ENCODE measurements at regions not wholly inside any gene's neighbourhood (a gene's known extent, or its start where the extent isn't known, plus 50 kb on each side); places are given as distances from the start of the nearest gene placed in this dataset.

GRCh38 chr16:51756447-51757123, 605.5 kb upstream of the SALL1 start:
- Mint-ChIP-seq H3K36me3 (no peaks in the 10 kb centered on the region), H3K9me3 (no peaks in the 10 kb centered on the region), H3K27ac (no peak overlapping the region), H3K4me3 (no peak overlapping the region), H3K4me1 (no peaks in the 10 kb centered on the region), H3K27me3 (ENCODE audit: low read depth in 2 of 2) (peaks cover 3 to 5% of the 10 kb centered on the region in 2 donors)
- ATAC-seq (no peak), DNase-seq (no peak)
- H3K36me3 ChIP-seq (ENCODE audit: control insufficient read depth, insufficient read depth, low read length), result no peaks in the 10 kb centered on the region
- TF ChIP-seq CTCF (IDR thresholded peaks at IDR 0.05), result no peak
- H3K4me1 ChIP-seq (ENCODE audit: control insufficient read depth, insufficient read depth, low read length), result no peaks in the 10 kb centered on the region
- H3K9me3 ChIP-seq (ENCODE audit: control insufficient read depth, insufficient read depth, low read length), result no peaks in the 10 kb centered on the region
- intact Hi-C loops (cut with micrococcal nuclease), result no loop called here
- no peaks in the 10 kb centered on the region for H3K27me3 ChIP-seq (ENCODE audit: control insufficient read depth, insufficient read depth, low read length)
- no peak overlapping the region for H3K27ac ChIP-seq (ENCODE audit: low read length)
- H3K4me3 ChIP-seq (ENCODE audit: low read length), result no peak overlapping the region
- 48% methylated on average over 14 of the region's 14 CpGs for WGBS (ENCODE audit: insufficient coverage)

DNA sequence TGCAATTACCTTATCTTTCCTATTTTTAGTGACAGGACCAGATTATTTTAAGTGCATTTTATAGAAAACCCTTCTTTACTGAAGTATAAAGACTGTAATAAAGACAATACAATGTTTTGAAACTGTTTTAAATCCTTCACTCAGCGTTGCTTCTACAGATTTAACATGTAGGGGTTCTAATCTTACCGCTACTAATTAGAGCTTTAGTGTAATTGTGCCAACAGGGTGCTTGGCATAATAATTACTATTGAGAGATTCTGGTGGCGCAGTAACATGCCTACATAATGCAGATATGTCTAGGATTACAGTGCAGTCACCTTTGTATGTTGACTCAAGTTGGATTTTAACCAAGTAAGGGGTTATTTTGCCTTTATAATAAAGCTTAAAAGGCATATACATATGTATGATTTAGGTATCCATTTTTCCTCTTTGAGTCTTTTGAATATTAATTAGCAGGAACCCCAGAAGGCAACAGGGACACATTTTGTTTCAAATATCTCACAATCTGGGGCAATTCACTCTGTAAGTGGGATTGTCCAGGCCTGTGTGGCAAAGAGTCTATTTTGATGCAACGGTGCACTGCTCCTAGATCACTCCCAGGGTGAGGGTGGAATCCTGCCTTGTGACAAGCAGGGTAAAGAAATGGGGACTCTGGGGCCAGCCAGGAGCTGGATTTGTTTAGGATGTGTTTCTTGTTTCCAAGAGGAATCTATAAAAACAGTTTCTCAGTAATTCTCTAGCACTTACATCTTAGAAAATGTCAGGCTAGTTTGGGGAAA, 604.7 kb upstream of the SALL1 start:
- H3K36me3 Mint-ChIP-seq, result no peaks in the 10 kb centered on the region
- Histone ChIP-seq H3K4me1 (ENCODE audit: control insufficient read depth, insufficient read depth, low read length) (no peaks in the 10 kb centered on the region), H3K27me3 (ENCODE audit: control insufficient read depth, insufficient read depth, low read length) (no peaks in the 10 kb centered on the region), H3K4me3 (ENCODE audit: low read length) (no peak overlapping the region), H3K27ac (ENCODE audit: low read length) (no peak overlapping the region), H3K9me3 (ENCODE audit: control insufficient read depth, insufficient read depth, low read length) (no peaks in the 10 kb centered on the region), H3K36me3 (ENCODE audit: control insufficient read depth, insufficient read depth, low read length) (no peaks in the 10 kb centered on the region)
- DNase-seq (no peak), ATAC-seq (no peak)
- H3K9me3 Mint-ChIP-seq, result peaks cover 2 to 3% of the 10 kb centered on the region in 2 donors
- no peak for TF ChIP-seq CTCF (IDR thresholded peaks at IDR 0.05)
- H3K4me3 Mint-ChIP-seq, result no peak overlapping the region
- peaks cover 0 to 5% of the 10 kb centered on the region in 2 donors for H3K27me3 Mint-ChIP-seq (ENCODE audit: low read depth in 2 of 2)
- H3K27ac Mint-ChIP-seq, result no peak overlapping the region
- 73% methylated on average over 4 of the region's 4 CpGs for WGBS (ENCODE audit: insufficient coverage)
- intact Hi-C loops (cut with micrococcal nuclease), result no loop called here
- no peaks in the 10 kb centered on the region for H3K4me1 Mint-ChIP-seq

DNA sequence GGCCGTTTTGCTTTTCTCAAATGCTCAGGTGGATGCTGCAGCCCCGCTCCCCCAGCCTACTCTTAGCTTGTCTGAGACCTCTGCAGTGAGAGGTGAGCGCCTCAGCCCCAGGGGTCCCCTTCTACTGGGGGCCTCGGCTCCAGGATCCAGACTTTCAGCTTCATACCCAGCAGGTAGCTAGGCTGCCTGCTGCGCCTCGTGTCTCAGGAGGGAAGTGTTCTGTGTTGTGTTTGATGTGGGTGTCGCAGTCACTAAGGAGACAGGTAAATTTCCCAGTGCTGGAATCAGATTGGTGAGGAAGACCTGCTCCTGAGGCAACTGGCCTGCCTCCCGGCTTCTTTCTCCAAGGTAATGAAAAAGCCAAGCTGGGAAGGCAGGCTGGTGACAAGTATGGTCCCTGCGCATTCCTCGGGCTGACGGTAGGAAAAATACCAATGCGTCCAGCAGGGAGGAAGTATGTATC, 604.0 kb upstream of the SALL1 start:
- H3K27ac ChIP-seq (ENCODE audit: low read length), result no peak overlapping the region
- Mint-ChIP-seq H3K36me3 (no peaks in the 10 kb centered on the region), H3K4me1 (no peaks in the 10 kb centered on the region), H3K27ac (no peak overlapping the region), H3K27me3 (ENCODE audit: low read depth in 2 of 2) (peaks cover 0 to 5% of the 10 kb centered on the region in 2 donors), H3K4me3 (no peak overlapping the region), H3K9me3 (peaks cover 2 to 3% of the 10 kb centered on the region in 2 donors)
- no peak overlapping the region for H3K4me3 ChIP-seq (ENCODE audit: low read length)
- intact Hi-C loops (cut with micrococcal nuclease), result no loop called here
- TF ChIP-seq CTCF (IDR thresholded peaks at IDR 0.05), result no peak
- no peaks in the 10 kb centered on the region for H3K4me1 ChIP-seq (ENCODE audit: control insufficient read depth, insufficient read depth, low read length)
- H3K9me3 ChIP-seq (ENCODE audit: control insufficient read depth, insufficient read depth, low read length), result no peaks in the 10 kb centered on the region
- H3K36me3 ChIP-seq (ENCODE audit: control insufficient read depth, insufficient read depth, low read length), result no peaks in the 10 kb centered on the region
- DNase-seq, result no peak
- 39% methylated on average over 12 of the region's 12 CpGs for WGBS (ENCODE audit: insufficient coverage)
- ATAC-seq, result no peak
- H3K27me3 ChIP-seq (ENCODE audit: control insufficient read depth, insufficient read depth, low read length), result no peaks in the 10 kb centered on the region
